KMS-11 (cell line): ENCODE measurements at regions not wholly inside any gene's neighbourhood (a gene's known extent, or its start where the extent isn't known, plus 50 kb on each side); places are given as distances from the start of the nearest gene placed in this dataset.
"Not testable (repeated sequence)": the region's sequence is repeated elsewhere in the genome, so short reads cannot be mapped to it uniquely, and the experiment has no call there.

Experiments used
- H2AFZ ChIP-seq: fragments of 200-600 bp; sonication (generic); 2 replicates; pipeline ENCODE4 v1.6.1; 2016; ENCODE audit warnings: antibody characterized with exemption, mixed run types, low read depth
- H3K27ac ChIP-seq: fragments of 200-600 bp; sonication (generic); 2 replicates; pipeline ENCODE4 v1.6.1; 2016; ENCODE audit warnings: mild to moderate bottlenecking, mixed run types
- H3K27me3 ChIP-seq: fragments of 200-600 bp; sonication (generic); 2 replicates; pipeline ENCODE4 v1.6.1; 2017; ENCODE audit warnings: mild to moderate bottlenecking, low read depth, mixed run types, moderate library complexity; ENCODE audit not compliant: insufficient read depth
- H3K36me3 ChIP-seq: fragments of 200-600 bp; sonication (generic); 2 replicates; pipeline ENCODE4 v1.6.1; 2017; ENCODE audit warnings: mild to moderate bottlenecking, mixed run types; ENCODE audit not compliant: insufficient read depth
- H3K4me1 ChIP-seq: fragments of 200-600 bp; sonication (generic); 2 replicates; pipeline ENCODE4 v1.6.1; 2016; ENCODE audit warnings: mild to moderate bottlenecking, low read depth, mixed run types; ENCODE audit not compliant: poor library complexity, severe bottlenecking
- H3K4me2 ChIP-seq: fragments of 200-600 bp; sonication (generic); 2 replicates; pipeline ENCODE4 v1.7.0; 2016; ENCODE audit warnings: mild to moderate bottlenecking, mixed run types
- H3K4me3 ChIP-seq: fragments of 200-600 bp; sonication (generic); IDR thresholded peaks from 2 replicates; pipeline ENCODE4 v1.6.1; 2017; ENCODE audit warnings: low read depth, low read length, mixed read lengths; ENCODE audit not compliant: insufficient read depth
- H3K79me2 ChIP-seq: fragments of 200-600 bp; sonication (generic); 2 replicates; pipeline ENCODE4 v1.6.1; 2016; ENCODE audit warnings: low read depth, mixed run types; ENCODE audit not compliant: insufficient read depth
- H3K9ac ChIP-seq: fragments of 200-600 bp; sonication (generic); 2 replicates; pipeline ENCODE4 v1.6.1; 2016; ENCODE audit warnings: mild to moderate bottlenecking, mixed run types
- H4K20me1 ChIP-seq: fragments of 200-600 bp; sonication (generic); 2 replicates; pipeline ENCODE4 v1.6.1; 2016; ENCODE audit warnings: mild to moderate bottlenecking, mixed run types; ENCODE audit not compliant: insufficient read depth
- CTCF ChIP-seq: fragments of 200-600 bp; sonication (generic); conservative IDR thresholded peaks from 2 replicates; pipeline ENCODE4 v1.6.1; 2017; ENCODE audit warnings: low read depth, mild to moderate bottlenecking, antibody characterized with exemption, low read length, moderate library complexity, mixed read lengths

- TF ChIP-seq CTCF = no peak
- Histone ChIP-seq H3K4me1 (no peaks in the 10 kb centered on the region), H4K20me1 (no peaks in the 10 kb centered on the region), H3K36me3 (no peaks in the 10 kb centered on the region), H3K4me3 (no peak overlapping the region), H3K27ac (no peak overlapping the region), H3K79me2 (no peaks in the 10 kb centered on the region), H3K9ac (no peak overlapping the region), H3K4me2 (no peak overlapping the region), H3K27me3 (no peaks in the 10 kb centered on the region), H2AFZ (no peak overlapping the region)
Observed at GRCh38 chr15:85277847-85278370, 102.5 kb upstream of the AKAP13 start.

DNA sequence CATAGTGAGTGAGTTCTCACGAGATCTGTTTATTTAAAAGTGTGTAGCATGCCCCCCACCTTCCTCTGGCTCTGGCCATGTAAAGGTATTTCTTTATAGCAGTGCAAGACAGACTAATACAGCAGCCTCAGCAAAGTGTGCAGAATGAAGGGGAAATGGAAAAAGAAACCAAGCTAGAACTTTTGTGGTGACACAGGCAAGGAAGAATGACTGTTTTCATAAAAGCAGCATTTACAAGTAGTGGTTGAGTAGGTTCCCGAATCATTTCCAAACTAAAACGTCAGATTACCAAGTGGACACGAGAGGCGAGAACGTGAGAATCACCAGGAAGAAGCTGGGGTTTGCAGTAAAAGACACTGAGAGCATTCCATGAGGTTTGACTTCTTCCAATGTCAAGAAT lies 100.2 kb upstream of the AKAP13 start:
- Histone ChIP-seq H3K4me2 (no peak overlapping the region), H2AFZ (no peak overlapping the region), H3K36me3 (no peaks in the 10 kb centered on the region), H4K20me1 (no peaks in the 10 kb centered on the region), H3K9ac (no peak overlapping the region), H3K27me3 (no peaks in the 10 kb centered on the region), H3K79me2 (no peaks in the 10 kb centered on the region), H3K4me1 (no peaks in the 10 kb centered on the region), H3K27ac (no peak overlapping the region), H3K4me3 (no peak overlapping the region)
- no peak for TF ChIP-seq CTCF

DNA sequence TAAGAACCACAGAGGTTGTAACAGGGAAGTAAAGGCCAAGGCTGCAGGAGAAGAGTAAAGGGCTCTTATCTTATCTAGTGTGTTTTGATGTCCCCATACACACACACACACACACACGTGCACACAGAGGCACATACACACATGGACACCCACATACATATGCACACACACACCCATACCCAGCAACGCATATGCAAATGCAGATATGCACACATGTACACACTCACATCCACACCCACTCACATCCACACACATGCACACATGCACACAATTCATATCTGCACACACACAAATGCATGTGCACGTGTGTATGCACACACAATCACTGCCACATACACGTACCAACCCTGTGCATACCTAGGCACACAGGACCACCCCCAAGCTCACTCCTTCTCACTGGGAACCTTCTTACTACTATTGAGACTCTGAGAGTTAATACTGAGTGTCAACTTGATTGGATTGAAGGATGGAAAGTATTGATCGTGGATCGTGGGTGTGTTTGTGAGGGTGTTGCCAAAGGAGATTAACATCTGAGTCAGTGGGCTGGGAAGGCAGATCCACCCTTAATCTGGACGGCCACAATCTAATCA lies 99.0 kb upstream of the AKAP13 start:
- Histone ChIP-seq H3K4me1 (no peaks in the 10 kb centered on the region), H3K79me2 (no peaks in the 10 kb centered on the region), H3K9ac (no peak overlapping the region), H2AFZ (no peak overlapping the region), H3K4me2 (no peak overlapping the region), H3K36me3 (no peaks in the 10 kb centered on the region), H3K27me3 (no peaks in the 10 kb centered on the region), H3K4me3 (no peak overlapping the region), H3K27ac (no peak overlapping the region), H4K20me1 (no peaks in the 10 kb centered on the region)
- TF ChIP-seq CTCF = no peak

GRCh38 chr15:85282504-85283115 lies 97.8 kb upstream of the AKAP13 start:
- no peak for TF ChIP-seq CTCF
- Histone ChIP-seq H3K4me1 (no peaks in the 10 kb centered on the region), H3K4me2 (no peak overlapping the region), H2AFZ (no peak overlapping the region), H3K4me3 (no peak overlapping the region), H4K20me1 (no peaks in the 10 kb centered on the region), H3K9ac (no peak overlapping the region), H3K36me3 (no peaks in the 10 kb centered on the region), H3K79me2 (no peaks in the 10 kb centered on the region), H3K27me3 (no peaks in the 10 kb centered on the region), H3K27ac (no peak overlapping the region)

DNA sequence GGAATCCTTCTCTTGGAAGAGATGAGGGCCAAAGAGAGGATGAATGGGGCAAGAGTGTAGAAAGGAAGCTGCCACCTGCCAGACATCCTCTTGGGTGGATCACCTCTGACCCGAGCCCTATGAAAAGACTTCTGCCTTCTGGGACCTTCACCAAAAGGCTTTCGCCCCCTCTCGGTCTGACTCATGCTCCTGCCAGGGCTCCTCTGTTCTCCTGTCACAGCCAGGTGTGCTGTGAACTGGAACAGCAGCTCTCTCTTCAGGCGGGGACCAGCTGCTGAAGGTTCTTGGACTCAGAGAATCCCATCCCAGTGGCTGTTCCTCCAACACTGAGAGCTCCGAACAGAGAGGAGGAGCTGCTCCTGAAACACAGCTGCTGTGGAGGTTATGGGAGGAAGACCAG lies 96.6 kb upstream of the AKAP13 start:
- not testable (repeated sequence) for H3K4me3 ChIP-seq, H3K36me3 ChIP-seq, H3K4me2 ChIP-seq, H2AFZ ChIP-seq, H3K27ac ChIP-seq, H3K9ac ChIP-seq, H3K79me2 ChIP-seq, H4K20me1 ChIP-seq, H3K27me3 ChIP-seq, H3K4me1 ChIP-seq
